IMR-90 (cell line): ENCODE measurements at regions not wholly inside any gene's neighbourhood (a gene's known extent, or its start where the extent isn't known, plus 50 kb on each side); places are given as distances from the start of the nearest gene placed in this dataset.

Experiments used
- ATAC-seq: fragments of 200-7000 bp; cut with Tn5 transposase; 2 replicates; pipeline ENCODE4 v1.9.1; 2020; ENCODE audit warnings: low read depth, mild to moderate bottlenecking, moderate library complexity
- BruUV-seq: library from RNA; stranded (reverse); fragments of 400-500 nt; replicated peaks from 2 replicates; lab custom pipeline; 2021; lab: Mats Ljungman, UMichigan
- CTCF ChIA-PET: fragments of 300-600 bp; formaldehyde crosslinking; extraction: SDS; loops from one replicate; lab custom pipeline; 2021; ENCODE audit warnings: antibody characterized with exemption; lab: Yijun Ruan, JAX
- POLR2A ChIA-PET: fragments of 300-600 bp; sonication (Branson Sonifier 250); formaldehyde crosslinking; loops from one replicate; lab custom pipeline; 2022; ENCODE audit warnings: antibody characterized with exemption; ENCODE audit not compliant: unreplicated experiment; lab: Charles Lee
- DNase-seq: peaks from one replicate; pipeline ENCODE4 v3.0.0; 2013
- H2AFZ ChIP-seq: replicated peaks from 2 replicates; pipeline ENCODE3; 2013; ENCODE audit warnings: low read length, mild to moderate bottlenecking; ENCODE audit not compliant: poor library complexity
- H2AK5ac ChIP-seq: 2 replicates; pipeline ENCODE4 v1.6.1; 2013; ENCODE audit warnings: low read depth, low read length, inconsistent platforms
- H2AK9ac ChIP-seq: replicated peaks from 2 replicates; pipeline ENCODE3; 2013; ENCODE audit warnings: mild to moderate bottlenecking, low read depth, low read length, moderate library complexity; ENCODE audit not compliant: poor library complexity
- H2BK120ac ChIP-seq: 2 replicates; pipeline ENCODE4 v1.6.1; 2013; ENCODE audit warnings: low read depth, low read length, inconsistent platforms
- H2BK15ac ChIP-seq: 3 replicates; pipeline ENCODE4 v1.6.1; 2013; ENCODE audit warnings: low read depth, low read length, inconsistent platforms
- H2BK20ac ChIP-seq: 2 replicates; pipeline ENCODE4 v1.6.1; 2013; ENCODE audit warnings: low read depth, mild to moderate bottlenecking, inconsistent platforms, low read length, moderate library complexity
- H2BK5ac ChIP-seq: 2 replicates; pipeline ENCODE4 v1.6.1; 2013; ENCODE audit warnings: mild to moderate bottlenecking, low read depth, low read length, inconsistent platforms; ENCODE audit not compliant: poor library complexity, severe bottlenecking
- H3K14ac ChIP-seq: replicated peaks from 2 replicates; pipeline ENCODE4 v1.6.1; 2013; ENCODE audit warnings: low read depth, low read length, inconsistent platforms
- H3K18ac ChIP-seq: 2 replicates; pipeline ENCODE4 v1.6.1; 2013; ENCODE audit warnings: low read depth, low read length, control low read depth
- H3K23ac ChIP-seq: 2 replicates; pipeline ENCODE4 v1.6.1; 2013; ENCODE audit warnings: low read depth, low read length, inconsistent platforms
- H3K27ac ChIP-seq: 2 replicates; pipeline ENCODE4 v1.5.1; 2013; ENCODE audit warnings: mild to moderate bottlenecking, control low read depth, low read length; ENCODE audit not compliant: insufficient read depth
- H3K27me3 ChIP-seq: 2 replicates; pipeline ENCODE4 v1.6.1; 2013; ENCODE audit warnings: low read length; ENCODE audit not compliant: control insufficient read depth, insufficient read depth
- H3K36me3 ChIP-seq: 2 replicates; pipeline ENCODE4 v1.6.1; 2013; ENCODE audit warnings: low read length, mixed read lengths; ENCODE audit not compliant: control insufficient read depth, insufficient read depth
- H3K4ac ChIP-seq: 2 replicates; pipeline ENCODE4 v1.6.1; 2013; ENCODE audit warnings: low read depth, low read length, inconsistent platforms
- H3K4me1 ChIP-seq: 2 replicates; pipeline ENCODE4 v1.6.1; 2013; ENCODE audit warnings: low read length, mixed read lengths; ENCODE audit not compliant: control insufficient read depth, insufficient read depth
- H3K4me2 ChIP-seq: 2 replicates; pipeline ENCODE4 v1.6.1; 2013; ENCODE audit warnings: low read depth, mild to moderate bottlenecking, control low read depth, low read length, moderate library complexity
- H3K4me3 ChIP-seq: 2 replicates; pipeline ENCODE4 v1.5.1; 2013; ENCODE audit warnings: low read depth, mild to moderate bottlenecking, control low read depth, low read length, moderate library complexity; ENCODE audit not compliant: insufficient read depth
- H3K56ac ChIP-seq: 2 replicates; pipeline ENCODE4 v1.6.1; 2013; ENCODE audit warnings: low read length, inconsistent platforms; ENCODE audit not compliant: insufficient read depth; ENCODE audit errors: extremely low read depth
- H3K79me1 ChIP-seq, 2 experiments: 2 replicates each; pipeline ENCODE4 v1.6.1; 2013; ENCODE audit warnings: low read length in 2 of 2, inconsistent platforms in 1 of 2, low read depth in 1 of 2
- H3K9ac ChIP-seq: 2 replicates; pipeline ENCODE4 v1.6.1; 2013; ENCODE audit warnings: low read depth, low read length, control low read depth
- H3K9me1 ChIP-seq: 2 replicates; pipeline ENCODE4 v1.6.1; 2013; ENCODE audit warnings: low read length, inconsistent platforms; ENCODE audit not compliant: insufficient read depth
- H3K9me3 ChIP-seq: 2 replicates; pipeline ENCODE4 v1.6.1; 2013; ENCODE audit warnings: low read length; ENCODE audit not compliant: control insufficient read depth, insufficient read depth
- H4K20me1 ChIP-seq: 2 replicates; pipeline ENCODE4 v1.6.1; 2013; ENCODE audit warnings: low read length, inconsistent platforms; ENCODE audit not compliant: insufficient read depth
- H4K5ac ChIP-seq: 2 replicates; pipeline ENCODE4 v1.6.1; 2013; ENCODE audit warnings: mild to moderate bottlenecking, low read depth, low read length, control low read depth
- H4K8ac ChIP-seq, 2 experiments: 2 replicates each; pipeline ENCODE4 v1.6.1; 2013; ENCODE audit warnings: low read depth in 2 of 2, low read length in 2 of 2, control low read depth in 1 of 2, inconsistent platforms in 1 of 2
- H4K91ac ChIP-seq: 2 replicates; pipeline ENCODE4 v1.6.1; 2013; ENCODE audit warnings: low read depth, low read length, inconsistent platforms; ENCODE audit not compliant: insufficient read depth
- BHLHE40 ChIP-seq: fragments of 150-350 bp; IDR thresholded peaks from 2 replicates; pipeline ENCODE4 v1.6.1; 2016; ENCODE audit warnings: mild to moderate bottlenecking, low read depth, low read length
- CEBPB ChIP-seq: IDR thresholded peaks from 2 replicates; pipeline ENCODE4 v1.6.1; 2012; ENCODE audit warnings: low read depth, low read length, improper control_type of control experiment
- CHD1 ChIP-seq: IDR thresholded peaks from 2 replicates; pipeline ENCODE4 v1.6.1; 2012; ENCODE audit warnings: low read depth, low read length, improper control_type of control experiment
- CTCF ChIP-seq: conservative IDR thresholded peaks from 2 replicates; pipeline ENCODE4 v1.5.1; 2012; ENCODE audit warnings: mild to moderate bottlenecking, low read depth, low read length, improper control_type of control experiment
- FOS ChIP-seq: fragments of 150-350 bp; IDR thresholded peaks from 2 replicates; pipeline ENCODE4 v1.6.1; 2016; ENCODE audit warnings: low read depth, low read length
- MAFK ChIP-seq: IDR thresholded peaks from 2 replicates; pipeline ENCODE4 v1.6.1; 2012; ENCODE audit warnings: low read depth, low read length, improper control_type of control experiment
- MAZ ChIP-seq: IDR thresholded peaks from 2 replicates; pipeline ENCODE4 v1.6.1; 2012; ENCODE audit warnings: low read depth, mild to moderate bottlenecking, low read length, improper control_type of control experiment, moderate library complexity, borderline replicate concordance
- MXI1 ChIP-seq: IDR thresholded peaks from 2 replicates; pipeline ENCODE4 v1.6.1; 2012; ENCODE audit warnings: low read depth, mild to moderate bottlenecking, low read length, moderate library complexity, borderline replicate concordance
- NFE2L2 ChIP-seq: fragments of 150-350 bp; IDR thresholded peaks from 2 replicates; pipeline ENCODE4 v1.6.1; 2016; ENCODE audit warnings: low read depth, mild to moderate bottlenecking, low read length
- POLR2A ChIP-seq: IDR thresholded peaks from 2 replicates; pipeline ENCODE4 v1.6.1; 2012; ENCODE audit warnings: mild to moderate bottlenecking, low read depth, low read length
- RAD21 ChIP-seq: IDR thresholded peaks from 2 replicates; pipeline ENCODE4 v1.6.1; 2012; ENCODE audit warnings: low read length, improper control_type of control experiment
- RCOR1 ChIP-seq: IDR thresholded peaks from 2 replicates; pipeline ENCODE4 v1.6.1; 2012; ENCODE audit warnings: mild to moderate bottlenecking, low read length, improper control_type of control experiment; ENCODE audit not compliant: insufficient replicate concordance
- RFX5 ChIP-seq: IDR thresholded peaks from 2 replicates; pipeline ENCODE4 v1.8.0; 2012; ENCODE audit warnings: low read depth, mild to moderate bottlenecking, low read length, moderate library complexity
- SMC3 ChIP-seq: fragments of 150-350 bp; IDR thresholded peaks from 2 replicates; pipeline ENCODE4 v1.6.1; 2016; ENCODE audit warnings: low read depth, mild to moderate bottlenecking, antibody characterized with exemption, low read length, moderate library complexity
- USF2 ChIP-seq: fragments of 150-350 bp; IDR thresholded peaks from 2 replicates; pipeline ENCODE4 v1.6.1; 2017; ENCODE audit warnings: mild to moderate bottlenecking, antibody characterized with exemption, low read length, low read depth
- WGBS, 2 experiments: methylation state at CpG; one replicate each; pipeline versions ENCODE4 v1.1.5 to v1.1.7; 2013; ENCODE audit warnings: missing lambda C conversion rate in 2 of 2; ENCODE audit not compliant: insufficient read length in 1 of 2; ENCODE audit errors: extremely low coverage in 2 of 2; 5-methylcytosine and 5-hydroxymethylcytosine counted together
- dilution Hi-C: fragments of 300-500 bp; cut with HindIII; formaldehyde crosslinking; loops from one replicate; pipeline ENCODE4 v1.14.3; 2018; ENCODE audit warnings: low sequenced_read_pairs; ENCODE audit not compliant: unreplicated experiment
- in situ Hi-C: fragments of 300-500 bp; cut with MboI; formaldehyde crosslinking; loops from 3 replicates; pipeline ENCODE4 v1.14.3; 2019; ENCODE audit warnings: low sequenced_read_pairs, inconsistent platforms, mixed read lengths
- intact Hi-C: fragments of 100-400 bp; cut with micrococcal nuclease; formaldehyde crosslinking; loops from 2 replicates; pipeline ENCODE4 v1.10.0; 2022

GRCh38 chr2:12320991-12321641 lies 395.6 kb upstream of the TRIB2 start:
- Histone ChIP-seq H3K4me1 (peaks cover 15% of the 10 kb centered on the region), H3K23ac (no peak overlapping the region), H3K36me3 (no peaks in the 10 kb centered on the region), H2AK9ac (no peak overlapping the region), H2AK5ac (peak overlapping the region; percentile 73), H2BK120ac (peak overlapping the region; percentile 17; the same call in 1 of the 2 replicates), H2AFZ (peak overlapping the region; percentile 16), H3K4ac (peak overlapping the region; percentile 59), H3K27me3 (no peaks in the 10 kb centered on the region), H4K8ac (peak overlapping the region in 1 of 2 experiments; percentile 47; a peak in 2 of 4 replicates), H2BK20ac (peak overlapping the region; percentile 82), H2BK15ac (peak overlapping the region; percentile 67; the same call in 1 of the 3 replicates), H4K91ac (peak overlapping the region; percentile 29; the same call in 1 of the 2 replicates), H4K5ac (no peak overlapping the region), H3K56ac (no peak overlapping the region), H4K20me1 (0 out of 2 replicates have a peak, but pooled peaks cover 3% of the 10 kb centered on the region), H3K4me3 (no peak overlapping the region), H3K9me1 (peaks cover 12% of the 10 kb centered on the region), H3K79me1 (no peaks in the 10 kb centered on the region), H3K4me2 (peak overlapping the region; percentile 16; the same call in 1 of the 2 replicates), H3K9ac (no peak overlapping the region), H3K9me3 (no peaks in the 10 kb centered on the region), H3K27ac (peak overlapping the region; percentile 12; the same call in 1 of the 2 replicates), H2BK5ac (no peak overlapping the region), H3K14ac (0 out of 2 replicates have a peak overlapping the region, but pooled peaks have one; percentile 46), H3K18ac (0 out of 2 replicates have a peak overlapping the region, but pooled peaks have one; percentile 6)
- DNase-seq: peak; percentile 98
- CTCF ChIA-PET: interaction anchor here (0.7 to 1.1 kb wide), 3 partner anchors 14 to 49 kb away, joined by 3 read pairs; no protein-coding TSS in a partner anchor
- dilution Hi-C loops (no loop called here), in situ Hi-C loops (no loop called here), intact Hi-C loops (loop anchor here (1.0 to 10.0 kb wide), 2 partner anchors 134 to 396 kb away; no protein-coding TSS in a partner anchor)
- POLR2A ChIA-PET: interaction anchor here (0.5 kb wide), 1 partner anchor 132 kb away, joined by 3 read pairs; no protein-coding TSS in a partner anchor
- peak; percentile 88 for ATAC-seq
- no TSS peak for BruUV-seq
- 38% methylated on average over 3 of the region's 7 CpGs; no CpG with 5 or more reads in 1 of the 2 experiments for WGBS, 2 experiments
- TF ChIP-seq FOS: peak; percentile 93
- peak; percentile 37 for TF ChIP-seq RAD21
- no peak for TF ChIP-seq USF2
- no peak for TF ChIP-seq RCOR1
- peak; percentile 33; the same call in 1 of the 2 replicates for TF ChIP-seq CEBPB
- no peak for TF ChIP-seq RFX5
- peak; percentile 96 for TF ChIP-seq MAZ
- TF ChIP-seq CTCF: no peak; the same call in 1 of the 2 replicates
- TF ChIP-seq MXI1: no peak
- no peak for TF ChIP-seq POLR2A
- TF ChIP-seq SMC3: 0 out of 2 replicates have a peak, but pooled peaks have one; percentile 7
- 0 out of 2 replicates have a peak, but pooled peaks have one; percentile 25 for TF ChIP-seq BHLHE40
- no peak for TF ChIP-seq CHD1
- TF ChIP-seq MAFK: no peak
- no peak for TF ChIP-seq NFE2L2
